ENCODE measurements at regions not wholly inside any gene's neighbourhood (a gene's known extent, or its start where the extent isn't known, plus 50 kb on each side); places are given as distances from the start of the nearest gene placed in this dataset.

- peak; percentile 36 for DNase-seq (ENCODE audit: low read depth)
- TF ChIP-seq CTCF (IDR thresholded peaks at IDR 0.05; ENCODE audit: insufficient read depth, low read depth, low read length): no peak
- H3K4me3 ChIP-seq (ENCODE audit: low read depth, low read length): no peak overlapping the region
These were observed 70.9 kb upstream of the CHST15 start for GRCh38 chr10:124164264-124164663.

GRCh38 chr10:124162774-124163354, 69.5 kb upstream of the CHST15 start:
- no peak overlapping the region for H3K4me3 ChIP-seq (ENCODE audit: low read depth, low read length)
- TF ChIP-seq CTCF (IDR thresholded peaks at IDR 0.05; ENCODE audit: insufficient read depth, low read depth, low read length): no peak
- no peak for DNase-seq (ENCODE audit: low read depth)

- no peak overlapping the region for H3K4me3 ChIP-seq (ENCODE audit: low read depth, low read length)
- no peak for DNase-seq (ENCODE audit: low read depth)
- no peak for TF ChIP-seq CTCF (IDR thresholded peaks at IDR 0.05; ENCODE audit: insufficient read depth, low read depth, low read length)
These were observed 68.7 kb upstream of the CHST15 start for GRCh38 chr10:124162136-124162535.

- no peak overlapping the region for H3K4me3 ChIP-seq (ENCODE audit: low read depth, low read length)
- no peak for TF ChIP-seq CTCF (IDR thresholded peaks at IDR 0.05; ENCODE audit: insufficient read depth, low read depth, low read length)
- no peak for DNase-seq (ENCODE audit: low read depth)
These were observed 68.2 kb upstream of the CHST15 start for GRCh38 chr10:124161601-124162000.

- no peak for DNase-seq (ENCODE audit: low read depth)
These were observed 67.7 kb upstream of the CHST15 start for GRCh38 chr10:124160943-124161582.

GRCh38 chr10:124160176-124160575, 66.8 kb upstream of the CHST15 start:
- no peak for DNase-seq (ENCODE audit: low read depth)
- no peak for TF ChIP-seq CTCF (IDR thresholded peaks at IDR 0.05; ENCODE audit: insufficient read depth, low read depth, low read length)
- H3K4me3 ChIP-seq (ENCODE audit: low read depth, low read length): no peak overlapping the region

More at GRCh38 chr10:124160943-124161582, 67.7 kb upstream of the CHST15 start:
- TF ChIP-seq CTCF (IDR thresholded peaks at IDR 0.05; ENCODE audit: insufficient read depth, low read depth, low read length): no peak
- H3K4me3 ChIP-seq (ENCODE audit: low read depth, low read length): no peak overlapping the region

- no peak for DNase-seq (ENCODE audit: low read depth)
- no peak overlapping the region for H3K4me3 ChIP-seq (ENCODE audit: low read depth, low read length)
- TF ChIP-seq CTCF (IDR thresholded peaks at IDR 0.05; ENCODE audit: insufficient read depth, low read depth, low read length): no peak
These were observed 65.8 kb upstream of the CHST15 start for GRCh38 chr10:124159153-124159552.

All from fibroblast of villous mesenchyme (primary cell).